ENCODE measurements at regions not wholly inside any gene's neighbourhood (a gene's known extent, or its start where the extent isn't known, plus 50 kb on each side); places are given as distances from the start of the nearest gene placed in this dataset.

- TF ChIP-seq EZH2 (IDR thresholded peaks at IDR 0.05; ENCODE audit: borderline replicate concordance, insufficient read depth, low read length, poor library complexity, severe bottlenecking) (no peak), POLR2AphosphoS5 (IDR thresholded peaks at IDR 0.05) (no peak), EP300 (conservative IDR thresholded peaks at IDR 0.05; ENCODE audit: poor library complexity, severe bottlenecking) (no peak), TAF1 (IDR thresholded peaks at IDR 0.05; ENCODE audit: low read depth) (no peak), RAD21 (conservative IDR thresholded peaks at IDR 0.05) (no peak), MXI1 (conservative IDR thresholded peaks at IDR 0.05; ENCODE audit: poor library complexity, severe bottlenecking) (no peak)
- TF ChIP-seq, protein P1, sequence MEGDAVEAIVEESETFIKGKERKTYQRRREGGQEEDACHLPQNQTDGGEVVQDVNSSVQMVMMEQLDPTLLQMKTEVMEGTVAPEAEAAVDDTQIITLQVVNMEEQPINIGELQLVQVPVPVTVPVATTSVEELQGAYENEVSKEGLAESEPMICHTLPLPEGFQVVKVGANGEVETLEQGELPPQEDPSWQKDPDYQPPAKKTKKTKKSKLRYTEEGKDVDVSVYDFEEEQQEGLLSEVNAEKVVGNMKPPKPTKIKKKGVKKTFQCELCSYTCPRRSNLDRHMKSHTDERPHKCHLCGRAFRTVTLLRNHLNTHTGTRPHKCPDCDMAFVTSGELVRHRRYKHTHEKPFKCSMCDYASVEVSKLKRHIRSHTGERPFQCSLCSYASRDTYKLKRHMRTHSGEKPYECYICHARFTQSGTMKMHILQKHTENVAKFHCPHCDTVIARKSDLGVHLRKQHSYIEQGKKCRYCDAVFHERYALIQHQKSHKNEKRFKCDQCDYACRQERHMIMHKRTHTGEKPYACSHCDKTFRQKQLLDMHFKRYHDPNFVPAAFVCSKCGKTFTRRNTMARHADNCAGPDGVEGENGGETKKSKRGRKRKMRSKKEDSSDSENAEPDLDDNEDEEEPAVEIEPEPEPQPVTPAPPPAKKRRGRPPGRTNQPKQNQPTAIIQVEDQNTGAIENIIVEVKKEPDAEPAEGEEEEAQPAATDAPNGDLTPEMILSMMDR (IDR thresholded peaks at IDR 0.05; ENCODE audit: poor library complexity, severe bottlenecking), result no peak
- TF ChIP-seq, protein P2, sequence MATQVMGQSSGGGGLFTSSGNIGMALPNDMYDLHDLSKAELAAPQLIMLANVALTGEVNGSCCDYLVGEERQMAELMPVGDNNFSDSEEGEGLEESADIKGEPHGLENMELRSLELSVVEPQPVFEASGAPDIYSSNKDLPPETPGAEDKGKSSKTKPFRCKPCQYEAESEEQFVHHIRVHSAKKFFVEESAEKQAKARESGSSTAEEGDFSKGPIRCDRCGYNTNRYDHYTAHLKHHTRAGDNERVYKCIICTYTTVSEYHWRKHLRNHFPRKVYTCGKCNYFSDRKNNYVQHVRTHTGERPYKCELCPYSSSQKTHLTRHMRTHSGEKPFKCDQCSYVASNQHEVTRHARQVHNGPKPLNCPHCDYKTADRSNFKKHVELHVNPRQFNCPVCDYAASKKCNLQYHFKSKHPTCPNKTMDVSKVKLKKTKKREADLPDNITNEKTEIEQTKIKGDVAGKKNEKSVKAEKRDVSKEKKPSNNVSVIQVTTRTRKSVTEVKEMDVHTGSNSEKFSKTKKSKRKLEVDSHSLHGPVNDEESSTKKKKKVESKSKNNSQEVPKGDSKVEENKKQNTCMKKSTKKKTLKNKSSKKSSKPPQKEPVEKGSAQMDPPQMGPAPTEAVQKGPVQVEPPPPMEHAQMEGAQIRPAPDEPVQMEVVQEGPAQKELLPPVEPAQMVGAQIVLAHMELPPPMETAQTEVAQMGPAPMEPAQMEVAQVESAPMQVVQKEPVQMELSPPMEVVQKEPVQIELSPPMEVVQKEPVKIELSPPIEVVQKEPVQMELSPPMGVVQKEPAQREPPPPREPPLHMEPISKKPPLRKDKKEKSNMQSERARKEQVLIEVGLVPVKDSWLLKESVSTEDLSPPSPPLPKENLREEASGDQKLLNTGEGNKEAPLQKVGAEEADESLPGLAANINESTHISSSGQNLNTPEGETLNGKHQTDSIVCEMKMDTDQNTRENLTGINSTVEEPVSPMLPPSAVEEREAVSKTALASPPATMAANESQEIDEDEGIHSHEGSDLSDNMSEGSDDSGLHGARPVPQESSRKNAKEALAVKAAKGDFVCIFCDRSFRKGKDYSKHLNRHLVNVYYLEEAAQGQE (IDR thresholded peaks at IDR 0.05; ENCODE audit: borderline replicate concordance), result no peak
These were observed 71.8 kb upstream of the NOX3 start for GRCh38 chr6:155527443-155527842.

Data from neural cell (in vitro differentiated cells).